HepG2 (cell line): ENCODE measurements at regions not wholly inside any gene's neighbourhood (a gene's known extent, or its start where the extent isn't known, plus 50 kb on each side); places are given as distances from the start of the nearest gene placed in this dataset.

Experiments used
- ATAC-seq: fragments of 200-7000 bp; cut with Tn5 transposase; 3 replicates; pipeline ENCODE4 v1.9.1; 2020; ENCODE audit warnings: mild to moderate bottlenecking, moderate library complexity
- BruUV-seq: library from RNA; stranded (reverse); fragments of 400-500 nt; replicated peaks from 2 replicates; lab custom pipeline; 2021; lab: Mats Ljungman, UMichigan
- CTCF ChIA-PET: fragments of 300-600 bp; formaldehyde crosslinking; extraction: SDS; loops from one replicate; lab custom pipeline; 2021; ENCODE audit warnings: low total read pairs, inconsistent platforms, low intra/inter-chr PET ratio; lab: Yijun Ruan, JAX
- POLR2A ChIA-PET: fragments of 350-600 bp; sonication (Branson Sonifier 250); formaldehyde crosslinking; loops from one replicate; lab custom pipeline; 2020; ENCODE audit warnings: antibody characterized with exemption, inconsistent platforms; lab: Yijun Ruan, JAX
- DNase-seq: peaks from one replicate; pipeline ENCODE4 v3.0.0-alpha.2; 2015; ENCODE audit warnings: low spot score
- FAIRE-seq: peaks from 3 replicates; lab custom pipeline; 2011; peaks lifted over from hg19 to GRCh38; lab: Jason Lieb, UNC
- H2AFZ ChIP-seq: one replicate; pipeline ENCODE4 v1.6.1; 2011; ENCODE audit warnings: low read length, inconsistent platforms
- H3K27ac ChIP-seq: fragments of 300-600 bp; 3 replicates; pipeline ENCODE4 v1.8.0; 2011; ENCODE audit warnings: mixed run types, mild to moderate bottlenecking, mixed read lengths, low read length, inconsistent platforms; ENCODE audit not compliant: insufficient read depth; ENCODE audit errors: extremely low read length
- H3K27me3 ChIP-seq, 2 experiments: fragments of 200-600 bp in 1 of 2; 2 replicates in 1 of 2; 3 replicates in 1 of 2; pipeline versions ENCODE4 v1.6.0 to v1.8.0; 2011; ENCODE audit warnings: low read length in 2 of 2, mild to moderate bottlenecking in 2 of 2, moderate library complexity in 2 of 2, inconsistent platforms in 1 of 2; ENCODE audit not compliant: insufficient read depth in 2 of 2, control insufficient read depth in 1 of 2
- H3K36me3 ChIP-seq, 2 experiments: fragments of 200-600 bp in 1 of 2; replicated peaks in 1 of 2; 2 replicates in 1 of 2; 3 replicates in 1 of 2; pipeline versions ENCODE4 v1.5.1 to v1.8.0; 2011; ENCODE audit warnings: low read length in 2 of 2, inconsistent platforms in 1 of 2; ENCODE audit not compliant: insufficient read depth in 2 of 2, control insufficient read depth in 1 of 2
- H3K4me1 ChIP-seq: 2 replicates; pipeline ENCODE4 v1.5.1; 2012; ENCODE audit warnings: low read length, inconsistent platforms; ENCODE audit not compliant: insufficient read depth
- H3K4me2 ChIP-seq: 2 replicates; pipeline ENCODE4 v1.6.0; 2011; ENCODE audit warnings: low read depth, low read length, inconsistent platforms
- H3K4me3 ChIP-seq, 3 experiments: fragments of 200-600 bp in 1 of 3; sonication (generic), shearing (Covaris generic) in 1 of 3; replicated peaks in 1 of 3; 2 replicates each; pipeline ENCODE4 v1.5.1; 2011 to 2016; ENCODE audit warnings: low read length in 3 of 3, inconsistent platforms in 2 of 3, low read depth in 2 of 3, mild to moderate bottlenecking in 2 of 3, control low read depth in 1 of 3, mixed read lengths in 1 of 3; ENCODE audit not compliant: insufficient read depth in 1 of 3
- H3K79me2 ChIP-seq: one replicate; pipeline ENCODE4 v1.6.1; 2011; ENCODE audit warnings: low read length, inconsistent platforms; ENCODE audit not compliant: insufficient read depth
- H3K9ac ChIP-seq: 2 replicates; pipeline ENCODE4 v1.6.0; 2011; ENCODE audit warnings: mild to moderate bottlenecking, low read depth, low read length, inconsistent platforms; ENCODE audit not compliant: insufficient read depth
- H3K9me3 ChIP-seq: 2 replicates; pipeline ENCODE4 v1.5.1; 2012; ENCODE audit warnings: mild to moderate bottlenecking, low read length
- H4K20me1 ChIP-seq: 2 replicates; pipeline ENCODE4 v1.6.0; 2011; ENCODE audit warnings: inconsistent platforms, mild to moderate bottlenecking, low read length, moderate library complexity; ENCODE audit not compliant: insufficient read depth
- EHMT2 ChIP-seq: fragments of 200-600 bp; sonication (generic); IDR thresholded peaks from 2 replicates; pipeline ENCODE4 v1.7.0; 2017; ENCODE audit warnings: antibody characterized with exemption, low read depth, low read length, borderline replicate concordance
- GATA4 ChIP-seq: sonication (generic); IDR thresholded peaks from 2 replicates; pipeline ENCODE4 v1.6.1; 2016; ENCODE audit warnings: antibody characterized with exemption, low read depth, borderline replicate concordance
- PHF20 ChIP-seq: sonication (generic); formaldehyde crosslinking; IDR thresholded peaks from 2 replicates; pipeline ENCODE4 v1.5.0; 2020; ENCODE audit warnings: mild to moderate bottlenecking, missing genetic modification reagents
- RBFOX2 ChIP-seq: fragments of 200-400 bp; formaldehyde crosslinking; IDR thresholded peaks from 2 replicates; pipeline ENCODE4 v1.6.1; 2017; ENCODE audit warnings: low read depth, mild to moderate bottlenecking, low read length
- ZEB1 ChIP-seq: IDR thresholded peaks from 2 replicates; pipeline ENCODE4 v1.6.1; 2012; ENCODE audit warnings: mild to moderate bottlenecking, low read depth, inconsistent platforms; ENCODE audit not compliant: insufficient replicate concordance
- ZNF101 ChIP-seq: sonication (generic); formaldehyde crosslinking; IDR thresholded peaks from 2 replicates; pipeline ENCODE4 v1.4.0; 2020; ENCODE audit warnings: mild to moderate bottlenecking, low read depth, missing genetic modification reagents, borderline replicate concordance
- ZNF207 ChIP-seq: fragments of 450-650 bp; IDR thresholded peaks from 2 replicates; pipeline ENCODE4 v1.6.1; 2016; ENCODE audit warnings: antibody characterized with exemption, borderline replicate concordance
- ZNF33B ChIP-seq: sonication (generic); formaldehyde crosslinking; IDR thresholded peaks from 2 replicates; pipeline ENCODE4 v1.5.1; 2020; ENCODE audit warnings: mild to moderate bottlenecking, missing genetic modification reagents
- ZNF878 ChIP-seq: sonication (generic); formaldehyde crosslinking; IDR thresholded peaks from 2 replicates; pipeline ENCODE4 v1.8.1; 2023; ENCODE audit warnings: mild to moderate bottlenecking, missing genetic modification reagents, moderate library complexity
- ZSCAN9 ChIP-seq: IDR thresholded peaks from 2 replicates; pipeline ENCODE4 v1.6.1; 2016; ENCODE audit warnings: borderline replicate concordance
- WGBS: methylation state at CpG from one replicate; pipeline ENCODE4 v1.1.6; 2017; ENCODE audit warnings: low lambda C conversion rate; 5-methylcytosine and 5-hydroxymethylcytosine counted together
- in situ Hi-C: cut with HindIII; loops from 2 replicates; pipeline ENCODE4 v1.10.0; 2017; ENCODE audit warnings: low pct_unique_long_range_greater_than_20kb; ENCODE audit not compliant: extremely low pct_ligation_motif_present
- intact Hi-C: fragments of 100-400 bp; cut with micrococcal nuclease; formaldehyde crosslinking; loops from one replicate; pipeline ENCODE4 v1.10.0; 2022; ENCODE audit not compliant: unreplicated experiment
- TF ChIP-seq, protein P1 (sequence below): sonication (generic); formaldehyde crosslinking; conservative IDR thresholded peaks from 2 replicates; pipeline ENCODE4 v1.4.0; 2020; ENCODE audit warnings: mild to moderate bottlenecking, missing genetic modification reagents, moderate library complexity
- TF ChIP-seq, protein P2 (sequence below): sonication (generic); formaldehyde crosslinking; IDR thresholded peaks from 2 replicates; pipeline ENCODE4 v1.4.0; 2020; ENCODE audit warnings: missing genetic modification reagents
- TF ChIP-seq, protein P3 (sequence below): sonication (generic); formaldehyde crosslinking; IDR thresholded peaks from 2 replicates; pipeline ENCODE4 v1.8.1; 2023; ENCODE audit warnings: mild to moderate bottlenecking, missing genetic modification reagents

DNA sequence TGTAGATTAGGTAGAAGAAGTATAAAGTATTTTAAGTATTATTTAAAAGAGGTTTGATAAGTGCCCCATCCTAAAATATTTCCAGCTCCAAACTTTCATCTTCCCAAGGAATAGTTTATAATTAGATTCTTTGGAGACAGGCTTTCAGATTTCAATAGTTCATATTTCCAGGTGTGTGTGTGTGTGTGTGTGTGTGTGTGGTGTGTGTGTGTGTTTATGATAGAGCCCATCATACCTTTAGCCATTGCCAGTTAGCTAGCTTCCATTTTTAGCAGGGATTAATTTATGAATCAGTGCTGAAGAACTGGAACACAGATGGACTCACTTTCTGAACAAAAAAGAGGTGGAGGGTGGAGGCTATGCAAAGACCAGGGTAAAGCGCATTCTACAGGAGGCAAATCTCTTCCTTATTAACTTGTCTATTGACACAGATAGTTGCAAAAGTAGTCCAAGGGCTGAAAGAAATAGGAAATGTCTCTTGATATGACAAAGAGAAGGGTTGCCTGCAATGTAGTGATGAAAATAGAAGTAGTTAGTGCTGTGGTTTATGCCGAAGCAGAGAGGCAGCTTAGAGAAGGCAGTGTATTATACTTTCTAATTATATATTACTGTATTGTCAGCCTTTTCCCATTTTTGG is 301.1 kb downstream of the MAN2A1 start:
- WGBS, result 26% methylated on average over 2 of the region's 2 CpGs
- Histone ChIP-seq H3K9me3 (no peaks in the 10 kb centered on the region), H3K27ac (peak overlapping the region; percentile 84), H3K27me3 (no peaks in the 10 kb centered on the region), H3K4me2 (peak overlapping the region; percentile 70), H3K4me1 (peaks cover 78% of the 10 kb centered on the region), H3K36me3 (no peaks in the 10 kb centered on the region), H3K79me2 (no peaks in the 10 kb centered on the region), H4K20me1 (no peaks in the 10 kb centered on the region), H2AFZ (no peak overlapping the region), H3K4me3 (peak overlapping the region in 2 of 3 experiments; percentile 24 to 30; a peak in 1 of 6 replicates), H3K9ac (peak overlapping the region; percentile 58)
- POLR2A ChIA-PET, result interaction anchor here (2.7 kb wide), 1 partner anchor 89 kb away, joined by 14 read pairs; no protein-coding TSS in a partner anchor
- FAIRE-seq, result no peak
- intact Hi-C loops (no loop called here), in situ Hi-C loops (loop anchor here (10.0 kb wide), 1 partner anchor 86 kb away; no protein-coding TSS in a partner anchor)
- peak; percentile 58 for ATAC-seq
- BruUV-seq, result TSS peak; percentile 96
- CTCF ChIA-PET, result no interaction called here
- DNase-seq, result no peak
- no peak for TF ChIP-seq PHF20
- TF ChIP-seq, protein P1, sequence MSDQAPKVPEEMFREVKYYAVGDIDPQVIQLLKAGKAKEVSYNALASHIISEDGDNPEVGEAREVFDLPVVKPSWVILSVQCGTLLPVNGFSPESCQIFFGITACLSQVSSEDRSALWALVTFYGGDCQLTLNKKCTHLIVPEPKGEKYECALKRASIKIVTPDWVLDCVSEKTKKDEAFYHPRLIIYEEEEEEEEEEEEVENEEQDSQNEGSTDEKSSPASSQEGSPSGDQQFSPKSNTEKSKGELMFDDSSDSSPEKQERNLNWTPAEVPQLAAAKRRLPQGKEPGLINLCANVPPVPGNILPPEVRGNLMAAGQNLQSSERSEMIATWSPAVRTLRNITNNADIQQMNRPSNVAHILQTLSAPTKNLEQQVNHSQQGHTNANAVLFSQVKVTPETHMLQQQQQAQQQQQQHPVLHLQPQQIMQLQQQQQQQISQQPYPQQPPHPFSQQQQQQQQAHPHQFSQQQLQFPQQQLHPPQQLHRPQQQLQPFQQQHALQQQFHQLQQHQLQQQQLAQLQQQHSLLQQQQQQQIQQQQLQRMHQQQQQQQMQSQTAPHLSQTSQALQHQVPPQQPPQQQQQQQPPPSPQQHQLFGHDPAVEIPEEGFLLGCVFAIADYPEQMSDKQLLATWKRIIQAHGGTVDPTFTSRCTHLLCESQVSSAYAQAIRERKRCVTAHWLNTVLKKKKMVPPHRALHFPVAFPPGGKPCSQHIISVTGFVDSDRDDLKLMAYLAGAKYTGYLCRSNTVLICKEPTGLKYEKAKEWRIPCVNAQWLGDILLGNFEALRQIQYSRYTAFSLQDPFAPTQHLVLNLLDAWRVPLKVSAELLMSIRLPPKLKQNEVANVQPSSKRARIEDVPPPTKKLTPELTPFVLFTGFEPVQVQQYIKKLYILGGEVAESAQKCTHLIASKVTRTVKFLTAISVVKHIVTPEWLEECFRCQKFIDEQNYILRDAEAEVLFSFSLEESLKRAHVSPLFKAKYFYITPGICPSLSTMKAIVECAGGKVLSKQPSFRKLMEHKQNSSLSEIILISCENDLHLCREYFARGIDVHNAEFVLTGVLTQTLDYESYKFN (CRISPR knock-in tag), result peak; percentile 43; the same call in 1 of the 2 replicates
- TF ChIP-seq EHMT2, result no peak
- no peak for TF ChIP-seq ZNF207
- peak; percentile 49; the same call in 1 of the 2 replicates for TF ChIP-seq RBFOX2
- TF ChIP-seq GATA4, result no peak
- TF ChIP-seq, protein P2, sequence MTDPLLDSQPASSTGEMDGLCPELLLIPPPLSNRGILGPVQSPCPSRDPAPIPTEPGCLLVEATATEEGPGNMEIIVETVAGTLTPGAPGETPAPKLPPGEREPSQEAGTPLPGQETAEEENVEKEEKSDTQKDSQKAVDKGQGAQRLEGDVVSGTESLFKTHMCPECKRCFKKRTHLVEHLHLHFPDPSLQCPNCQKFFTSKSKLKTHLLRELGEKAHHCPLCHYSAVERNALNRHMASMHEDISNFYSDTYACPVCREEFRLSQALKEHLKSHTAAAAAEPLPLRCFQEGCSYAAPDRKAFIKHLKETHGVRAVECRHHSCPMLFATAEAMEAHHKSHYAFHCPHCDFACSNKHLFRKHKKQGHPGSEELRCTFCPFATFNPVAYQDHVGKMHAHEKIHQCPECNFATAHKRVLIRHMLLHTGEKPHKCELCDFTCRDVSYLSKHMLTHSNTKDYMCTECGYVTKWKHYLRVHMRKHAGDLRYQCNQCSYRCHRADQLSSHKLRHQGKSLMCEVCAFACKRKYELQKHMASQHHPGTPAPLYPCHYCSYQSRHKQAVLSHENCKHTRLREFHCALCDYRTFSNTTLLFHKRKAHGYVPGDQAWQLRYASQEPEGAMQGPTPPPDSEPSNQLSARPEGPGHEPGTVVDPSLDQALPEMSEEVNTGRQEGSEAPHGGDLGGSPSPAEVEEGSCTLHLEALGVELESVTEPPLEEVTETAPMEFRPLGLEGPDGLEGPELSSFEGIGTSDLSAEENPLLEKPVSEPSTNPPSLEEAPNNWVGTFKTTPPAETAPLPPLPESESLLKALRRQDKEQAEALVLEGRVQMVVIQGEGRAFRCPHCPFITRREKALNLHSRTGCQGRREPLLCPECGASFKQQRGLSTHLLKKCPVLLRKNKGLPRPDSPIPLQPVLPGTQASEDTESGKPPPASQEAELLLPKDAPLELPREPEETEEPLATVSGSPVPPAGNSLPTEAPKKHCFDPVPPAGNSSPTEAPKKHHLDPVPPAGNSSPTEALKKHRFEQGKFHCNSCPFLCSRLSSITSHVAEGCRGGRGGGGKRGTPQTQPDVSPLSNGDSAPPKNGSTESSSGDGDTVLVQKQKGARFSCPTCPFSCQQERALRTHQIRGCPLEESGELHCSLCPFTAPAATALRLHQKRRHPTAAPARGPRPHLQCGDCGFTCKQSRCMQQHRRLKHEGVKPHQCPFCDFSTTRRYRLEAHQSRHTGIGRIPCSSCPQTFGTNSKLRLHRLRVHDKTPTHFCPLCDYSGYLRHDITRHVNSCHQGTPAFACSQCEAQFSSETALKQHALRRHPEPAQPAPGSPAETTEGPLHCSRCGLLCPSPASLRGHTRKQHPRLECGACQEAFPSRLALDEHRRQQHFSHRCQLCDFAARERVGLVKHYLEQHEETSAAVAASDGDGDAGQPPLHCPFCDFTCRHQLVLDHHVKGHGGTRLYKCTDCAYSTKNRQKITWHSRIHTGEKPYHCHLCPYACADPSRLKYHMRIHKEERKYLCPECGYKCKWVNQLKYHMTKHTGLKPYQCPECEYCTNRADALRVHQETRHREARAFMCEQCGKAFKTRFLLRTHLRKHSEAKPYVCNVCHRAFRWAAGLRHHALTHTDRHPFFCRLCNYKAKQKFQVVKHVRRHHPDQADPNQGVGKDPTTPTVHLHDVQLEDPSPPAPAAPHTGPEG (CRISPR knock-in tag), result no peak
- no peak for TF ChIP-seq ZNF101 (CRISPR knock-in tag)
- 0 out of 2 replicates have a peak, but pooled peaks have one; percentile 2 for TF ChIP-seq ZSCAN9 (CRISPR knock-in tag)
- no peak for TF ChIP-seq ZNF33B
- 0 out of 2 replicates have a peak, but pooled peaks have one; percentile 27 for TF ChIP-seq ZNF878 (CRISPR knock-in tag)
- peak; percentile 62 for TF ChIP-seq ZEB1
- TF ChIP-seq, protein P3, sequence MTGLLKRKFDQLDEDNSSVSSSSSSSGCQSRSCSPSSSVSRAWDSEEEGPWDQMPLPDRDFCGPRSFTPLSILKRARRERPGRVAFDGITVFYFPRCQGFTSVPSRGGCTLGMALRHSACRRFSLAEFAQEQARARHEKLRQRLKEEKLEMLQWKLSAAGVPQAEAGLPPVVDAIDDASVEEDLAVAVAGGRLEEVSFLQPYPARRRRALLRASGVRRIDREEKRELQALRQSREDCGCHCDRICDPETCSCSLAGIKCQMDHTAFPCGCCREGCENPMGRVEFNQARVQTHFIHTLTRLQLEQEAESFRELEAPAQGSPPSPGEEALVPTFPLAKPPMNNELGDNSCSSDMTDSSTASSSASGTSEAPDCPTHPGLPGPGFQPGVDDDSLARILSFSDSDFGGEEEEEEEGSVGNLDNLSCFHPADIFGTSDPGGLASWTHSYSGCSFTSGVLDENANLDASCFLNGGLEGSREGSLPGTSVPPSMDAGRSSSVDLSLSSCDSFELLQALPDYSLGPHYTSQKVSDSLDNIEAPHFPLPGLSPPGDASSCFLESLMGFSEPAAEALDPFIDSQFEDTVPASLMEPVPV (CRISPR knock-in tag), result no peak
